Smooth muscle cell (in vitro differentiated cells): ENCODE measurements at regions not wholly inside any gene's neighbourhood (a gene's known extent, or its start where the extent isn't known, plus 50 kb on each side); places are given as distances from the start of the nearest gene placed in this dataset.

Experiments used
- DNase-seq: peaks from one replicate; lab custom pipeline; 2025; ENCODE audit not compliant: unreplicated experiment; lab: John Stamatoyannopoulos, UW
- H2AFZ ChIP-seq: fragments of 200-600 bp; sonication (generic); 2 replicates; pipeline ENCODE4 v1.6.0; 2016; ENCODE audit warnings: antibody characterized with exemption, low read depth, mild to moderate bottlenecking
- H3F3A ChIP-seq: fragments of 200-600 bp; sonication (generic); 2 replicates; pipeline ENCODE4 v1.6.0; 2017; ENCODE audit warnings: antibody characterized with exemption, low read depth
- H3K27ac ChIP-seq: fragments of 200-600 bp; sonication (generic); 2 replicates; pipeline ENCODE4 v1.5.1; 2016; ENCODE audit warnings: low read depth, mild to moderate bottlenecking
- H3K27me3 ChIP-seq: fragments of 200-600 bp; sonication (generic); 2 replicates; pipeline ENCODE4 v1.6.1; 2016; ENCODE audit warnings: low read depth, mild to moderate bottlenecking
- H3K36me3 ChIP-seq: fragments of 200-600 bp; sonication (generic); 2 replicates; pipeline ENCODE4 v1.5.1; 2016; ENCODE audit warnings: low read depth
- H3K4me1 ChIP-seq: fragments of 200-600 bp; sonication (generic); 2 replicates; pipeline ENCODE4 v1.5.1; 2016; ENCODE audit warnings: low read depth
- H3K4me2 ChIP-seq: fragments of 200-600 bp; sonication (generic); 2 replicates; pipeline ENCODE4 v1.6.0; 2016; ENCODE audit warnings: mild to moderate bottlenecking
- H3K4me3 ChIP-seq: fragments of 200-600 bp; sonication (generic); 2 replicates; pipeline ENCODE4 v1.5.1; 2016; ENCODE audit warnings: mild to moderate bottlenecking
- H3K79me2 ChIP-seq: fragments of 200-600 bp; sonication (generic); 2 replicates; pipeline ENCODE4 v1.6.0; 2016; ENCODE audit warnings: low read depth, mild to moderate bottlenecking
- H3K9ac ChIP-seq: fragments of 200-600 bp; sonication (generic); 2 replicates; pipeline ENCODE4 v1.6.0; 2016; ENCODE audit warnings: low read depth
- H3K9me3 ChIP-seq: fragments of 200-600 bp; sonication (generic); replicated peaks from 2 replicates; pipeline ENCODE4 v1.5.1; 2016; ENCODE audit warnings: low read depth
- H4K20me1 ChIP-seq: fragments of 200-600 bp; sonication (generic); 2 replicates; pipeline ENCODE4 v1.6.0; 2016; ENCODE audit warnings: low read depth
- CTCF ChIP-seq: fragments of 200-600 bp; sonication (generic); IDR thresholded peaks from 2 replicates; pipeline ENCODE4 v1.5.1; 2017; ENCODE audit warnings: borderline replicate concordance, mild to moderate bottlenecking, antibody characterized with exemption; ENCODE audit not compliant: insufficient read depth, poor library complexity, severe bottlenecking
- WGBS: methylation state at CpG from one replicate; pipeline ENCODE4 v1.1.7; 2016; ENCODE audit warnings: low lambda C conversion rate; 5-methylcytosine and 5-hydroxymethylcytosine counted together

DNA sequence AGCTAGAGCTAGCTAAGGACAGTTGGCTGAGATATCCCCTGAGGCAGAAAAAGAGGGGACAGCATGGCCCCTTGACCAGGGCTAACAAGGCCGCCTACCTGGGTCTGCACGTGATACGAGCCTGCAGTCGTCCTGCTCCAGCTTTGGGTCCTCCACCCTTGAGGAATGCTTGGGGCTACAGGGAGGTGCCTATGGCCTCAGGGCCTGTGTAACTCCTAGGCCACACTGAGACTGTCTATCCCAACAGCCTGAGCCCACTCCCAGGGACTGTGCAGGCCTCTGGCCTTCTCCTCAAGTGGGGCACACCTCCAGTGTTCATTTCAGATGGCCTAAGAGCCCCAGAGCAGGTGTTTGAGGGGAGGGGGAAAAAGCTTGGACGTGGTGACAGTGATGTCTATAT is 136.7 kb upstream of the SATB2 start:
- Histone ChIP-seq H3K4me1 (peaks cover under 1% of the 10 kb centered on the region), H3K36me3 (no peaks in the 10 kb centered on the region), H3K9me3 (no peaks in the 10 kb centered on the region), H3K4me2 (no peak overlapping the region), H3K27me3 (no peaks in the 10 kb centered on the region), H3K27ac (no peak overlapping the region), H3F3A (no peaks in the 10 kb centered on the region), H3K79me2 (no peaks in the 10 kb centered on the region), H3K4me3 (no peak overlapping the region), H3K9ac (no peak overlapping the region), H2AFZ (no peak overlapping the region), H4K20me1 (no peaks in the 10 kb centered on the region)
- 88% methylated on average over 5 of the region's 5 CpGs for WGBS
- no peak for TF ChIP-seq CTCF
- DNase-seq = no peak

- Histone ChIP-seq H3K9ac (no peak overlapping the region), H3K9me3 (no peaks in the 10 kb centered on the region), H2AFZ (no peak overlapping the region), H4K20me1 (no peaks in the 10 kb centered on the region), H3K36me3 (no peaks in the 10 kb centered on the region), H3K27me3 (no peaks in the 10 kb centered on the region), H3K27ac (no peak overlapping the region), H3K4me3 (no peak overlapping the region), H3F3A (no peaks in the 10 kb centered on the region), H3K4me1 (peaks cover 7% of the 10 kb centered on the region), H3K4me2 (no peak overlapping the region), H3K79me2 (no peaks in the 10 kb centered on the region)
- no peak for DNase-seq
- no peak for TF ChIP-seq CTCF
- WGBS = 54% methylated on average over 4 of the region's 4 CpGs
Observed at GRCh38 chr2:199591826-199592225, 134.1 kb upstream of the SATB2 start.

GRCh38 chr2:199590321-199591203 is 132.8 kb upstream of the SATB2 start:
- TF ChIP-seq CTCF = no peak
- H3F3A ChIP-seq = no peaks in the 10 kb centered on the region
- no peaks in the 10 kb centered on the region for H4K20me1 ChIP-seq
- 48% methylated on average over 5 of the region's 5 CpGs for WGBS
- no peak overlapping the region for H2AFZ ChIP-seq
- no peaks in the 10 kb centered on the region for H3K9me3 ChIP-seq
- H3K27ac ChIP-seq = no peak overlapping the region
- H3K4me1 ChIP-seq = peaks cover 7% of the 10 kb centered on the region
- DNase-seq = no peak
- H3K27me3 ChIP-seq = no peaks in the 10 kb centered on the region
- H3K4me2 ChIP-seq = no peak overlapping the region
- no peak overlapping the region for H3K4me3 ChIP-seq
- H3K9ac ChIP-seq = no peak overlapping the region
- H3K79me2 ChIP-seq = no peaks in the 10 kb centered on the region
- no peaks in the 10 kb centered on the region for H3K36me3 ChIP-seq

- H3K79me2 ChIP-seq = no peaks in the 10 kb centered on the region
- H3K4me1 ChIP-seq = peaks cover 7% of the 10 kb centered on the region
- WGBS = 51% methylated on average over 11 of the region's 11 CpGs
- H3F3A ChIP-seq = no peaks in the 10 kb centered on the region
- DNase-seq = no peak
- H3K27me3 ChIP-seq = no peaks in the 10 kb centered on the region
- peak overlapping the region; percentile 24 for H2AFZ ChIP-seq
- H3K9ac ChIP-seq = no peak overlapping the region
- peak overlapping the region; percentile 15 for H3K4me2 ChIP-seq
- H3K9me3 ChIP-seq = no peaks in the 10 kb centered on the region
- TF ChIP-seq CTCF = no peak
- no peak overlapping the region for H3K27ac ChIP-seq
- no peaks in the 10 kb centered on the region for H3K36me3 ChIP-seq
- H3K4me3 ChIP-seq = no peak overlapping the region
- no peaks in the 10 kb centered on the region for H4K20me1 ChIP-seq
Observed at GRCh38 chr2:199589306-199589705, 131.6 kb upstream of the SATB2 start.
